Neutrophil (primary cell): ENCODE measurements at regions not wholly inside any gene's neighbourhood (a gene's known extent, or its start where the extent isn't known, plus 50 kb on each side); places are given as distances from the start of the nearest gene placed in this dataset.

Experiments used
- H3K27ac ChIP-seq: fragments of 200-600 bp; sonication (generic); 2 replicates; pipeline ENCODE4 v1.5.1; 2016; ENCODE audit warnings: mild to moderate bottlenecking, moderate library complexity
- H3K27me3 ChIP-seq: fragments of 200-600 bp; sonication (generic); 2 replicates; pipeline ENCODE4 v1.6.0; 2016; ENCODE audit warnings: mild to moderate bottlenecking
- H3K36me3 ChIP-seq: fragments of 200-600 bp; sonication (generic); 2 replicates; pipeline ENCODE4 v1.5.1; 2017
- H3K4me1 ChIP-seq, 2 experiments: fragments of 200-600 bp in 1 of 2; sonication (generic) in 1 of 2; 1 replicate in 1 of 2; 2 replicates in 1 of 2; pipeline versions ENCODE4 v1.5.1 to v1.6.1; 2013 to 2016; ENCODE audit warnings: low read depth in 1 of 2, low read length in 1 of 2, mild to moderate bottlenecking in 1 of 2, moderate library complexity in 1 of 2; ENCODE audit not compliant: control insufficient read depth in 1 of 2, insufficient read depth in 1 of 2
- H3K4me3 ChIP-seq, 2 experiments: fragments of 200-600 bp in 1 of 2; sonication (generic) in 1 of 2; 1 replicate in 1 of 2; 2 replicates in 1 of 2; pipeline ENCODE4 v1.5.1; 2013 to 2016; ENCODE audit warnings: low read depth in 1 of 2, low read length in 1 of 2, mild to moderate bottlenecking in 1 of 2, moderate library complexity in 1 of 2
- H3K9me3 ChIP-seq: fragments of 200-600 bp; sonication (generic); 2 replicates; pipeline ENCODE4 v1.5.1; 2016
- CTCF ChIP-seq: fragments of 200-600 bp; sonication (generic); IDR thresholded peaks from 2 replicates; pipeline ENCODE4 v1.5.1; 2016; ENCODE audit warnings: antibody characterized with exemption

GRCh38 chr10:78526347-78526746, 492.7 kb downstream of the RPS24 start:
- no peak for TF ChIP-seq CTCF
- no peak overlapping the region for H3K27ac ChIP-seq
- no peaks in the 10 kb centered on the region for H3K9me3 ChIP-seq
- H3K27me3 ChIP-seq: no peaks in the 10 kb centered on the region
- no peak overlapping the region for H3K4me3 ChIP-seq
- no peaks in the 10 kb centered on the region for H3K4me1 ChIP-seq
- H3K36me3 ChIP-seq: no peaks in the 10 kb centered on the region

DNA sequence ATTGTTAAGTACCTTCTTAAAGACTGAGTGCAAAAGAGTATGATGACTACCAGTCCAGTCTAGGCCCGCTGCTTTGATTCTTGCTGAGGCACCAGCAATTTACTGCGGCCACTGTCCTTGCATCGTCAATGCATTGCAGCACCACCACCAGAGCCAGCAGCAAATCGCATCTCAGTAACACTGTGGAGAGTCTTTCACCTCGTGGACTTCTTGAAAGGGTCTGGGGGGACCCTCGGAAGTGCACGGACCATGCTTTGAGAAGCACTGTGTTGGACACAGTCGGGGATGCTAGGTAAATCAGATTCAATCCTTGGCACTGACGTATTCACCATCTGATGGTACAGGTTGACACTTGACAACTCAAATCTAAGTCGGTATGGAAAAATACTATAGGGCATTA, 493.6 kb downstream of the RPS24 start:
- Histone ChIP-seq H3K27ac (no peak overlapping the region), H3K36me3 (no peaks in the 10 kb centered on the region), H3K4me3 (no peak overlapping the region), H3K4me1 (no peaks in the 10 kb centered on the region), H3K9me3 (no peaks in the 10 kb centered on the region), H3K27me3 (no peaks in the 10 kb centered on the region)
- no peak for TF ChIP-seq CTCF

- no peaks in the 10 kb centered on the region for H3K36me3 ChIP-seq
- H3K27ac ChIP-seq: no peak overlapping the region
- no peaks in the 10 kb centered on the region for H3K4me1 ChIP-seq
- no peaks in the 10 kb centered on the region for H3K27me3 ChIP-seq
- H3K4me3 ChIP-seq: no peak overlapping the region
- TF ChIP-seq CTCF: no peak
- H3K9me3 ChIP-seq: no peaks in the 10 kb centered on the region
Observed at GRCh38 chr10:78528749-78529204, 495.1 kb downstream of the RPS24 start.

- no peaks in the 10 kb centered on the region for H3K9me3 ChIP-seq
- TF ChIP-seq CTCF: no peak
- no peaks in the 10 kb centered on the region for H3K4me1 ChIP-seq
- H3K27me3 ChIP-seq: no peaks in the 10 kb centered on the region
- no peak overlapping the region for H3K27ac ChIP-seq
- no peak overlapping the region for H3K4me3 ChIP-seq
- no peaks in the 10 kb centered on the region for H3K36me3 ChIP-seq
Observed at GRCh38 chr10:78529262-78529661, 495.6 kb downstream of the RPS24 start.

- H3K27me3 ChIP-seq: no peaks in the 10 kb centered on the region
- H3K4me1 ChIP-seq: no peaks in the 10 kb centered on the region
- no peak for TF ChIP-seq CTCF
- H3K36me3 ChIP-seq: no peaks in the 10 kb centered on the region
- H3K4me3 ChIP-seq: no peak overlapping the region
- H3K9me3 ChIP-seq: no peaks in the 10 kb centered on the region
- no peak overlapping the region for H3K27ac ChIP-seq
Observed at GRCh38 chr10:78531088-78531487, 497.4 kb downstream of the RPS24 start.

- no peaks in the 10 kb centered on the region for H3K9me3 ChIP-seq
- no peak overlapping the region for H3K4me3 ChIP-seq
- TF ChIP-seq CTCF: no peak
- no peaks in the 10 kb centered on the region for H3K36me3 ChIP-seq
- no peaks in the 10 kb centered on the region for H3K27me3 ChIP-seq
- no peak overlapping the region for H3K27ac ChIP-seq
- no peaks in the 10 kb centered on the region for H3K4me1 ChIP-seq
Observed at GRCh38 chr10:78532480-78533042, 498.9 kb downstream of the RPS24 start.
